Fibroblast of skin of right quadriceps (primary cell): ENCODE measurements at regions not wholly inside any gene's neighbourhood (a gene's known extent, or its start where the extent isn't known, plus 50 kb on each side); places are given as distances from the start of the nearest gene placed in this dataset.
"Not testable (repeated sequence)": the region's sequence is repeated elsewhere in the genome, so short reads cannot be mapped to it uniquely, and the experiment has no call there.

Experiments used
- DNase-seq: peaks from one replicate; pipeline ENCODE4 v3.0.0-alpha.2; 2013

DNA sequence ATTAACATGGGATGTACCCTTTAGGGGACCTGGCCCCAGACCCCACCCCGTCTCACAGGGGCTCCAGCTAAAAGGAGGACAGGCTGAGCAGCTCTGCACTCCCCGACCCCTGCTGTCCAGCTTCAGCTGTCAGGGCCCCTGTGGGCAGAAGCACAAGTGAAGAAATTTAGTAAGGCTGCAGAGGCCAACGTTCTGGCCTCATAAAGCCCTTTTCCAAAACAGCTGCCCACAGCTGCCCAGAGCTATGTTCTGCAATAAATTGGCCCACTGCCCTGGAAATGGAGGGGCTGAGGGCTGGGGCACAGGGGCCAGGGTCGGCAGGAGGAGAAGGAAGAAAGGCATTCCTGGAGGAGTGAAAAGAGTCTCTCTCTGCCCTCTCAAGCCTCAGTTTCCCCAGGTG is 357.1 kb downstream of the BCL11B start:
- no peak for DNase-seq

DNA sequence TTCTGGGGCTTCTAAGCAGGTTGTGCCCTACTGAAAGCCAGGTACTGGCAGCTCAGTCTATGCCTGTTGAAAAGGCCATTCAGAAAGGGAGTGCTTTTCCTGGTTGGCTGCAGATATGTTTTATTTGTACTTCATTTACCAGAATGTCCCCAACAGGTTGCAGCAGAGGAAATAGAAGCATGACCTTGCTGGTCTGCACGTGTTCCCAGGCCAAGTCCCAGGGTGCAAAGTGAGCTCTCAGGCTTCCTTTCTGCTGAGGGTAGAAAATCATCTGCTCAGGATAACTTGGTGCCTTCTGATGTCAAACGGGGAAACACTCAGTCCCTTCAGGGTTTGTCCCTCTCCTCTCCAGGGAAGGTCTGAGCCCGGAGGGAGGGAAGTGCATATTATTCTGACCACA is 356.4 kb downstream of the BCL11B start:
- DNase-seq: no peak

DNA sequence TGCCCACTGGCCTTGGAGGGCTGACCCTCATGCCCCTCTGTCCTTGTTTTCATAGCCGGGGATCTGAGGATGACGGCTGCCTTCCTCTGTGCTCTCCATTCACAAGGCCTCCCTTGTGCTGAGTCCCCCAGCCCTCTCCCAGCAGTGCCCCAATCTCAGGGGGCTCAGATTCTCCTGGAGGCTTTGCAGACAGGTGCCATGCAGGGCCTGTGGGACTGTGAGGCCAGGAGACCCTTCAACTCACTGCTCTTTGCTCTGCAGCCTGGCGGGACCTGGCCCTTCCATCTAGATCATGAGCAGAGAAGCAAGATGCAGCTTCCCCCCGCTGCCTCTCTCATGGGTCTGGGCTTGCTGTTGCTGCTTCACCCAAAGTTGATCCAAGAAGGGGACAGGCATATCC is 356.0 kb downstream of the BCL11B start:
- DNase-seq: no peak

DNA sequence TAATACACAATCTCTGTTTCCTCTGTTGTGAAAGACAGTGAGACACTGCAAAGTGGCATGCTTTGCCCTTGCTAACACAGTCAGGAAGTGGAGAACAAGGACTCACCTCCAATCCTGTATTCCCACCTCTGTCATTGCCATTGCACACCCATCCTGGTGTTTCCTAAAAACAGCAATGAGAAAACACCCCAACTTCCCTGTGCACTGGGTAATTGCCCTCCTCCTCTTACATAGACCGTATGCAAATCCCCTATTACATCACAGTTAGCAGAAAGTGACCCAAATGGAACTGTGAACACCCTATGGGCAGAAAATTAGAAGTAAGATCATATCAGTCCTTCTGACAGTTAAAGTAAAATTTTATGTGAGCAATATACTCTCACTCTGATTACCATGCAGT is 355.5 kb downstream of the BCL11B start:
- no peak for DNase-seq

DNA sequence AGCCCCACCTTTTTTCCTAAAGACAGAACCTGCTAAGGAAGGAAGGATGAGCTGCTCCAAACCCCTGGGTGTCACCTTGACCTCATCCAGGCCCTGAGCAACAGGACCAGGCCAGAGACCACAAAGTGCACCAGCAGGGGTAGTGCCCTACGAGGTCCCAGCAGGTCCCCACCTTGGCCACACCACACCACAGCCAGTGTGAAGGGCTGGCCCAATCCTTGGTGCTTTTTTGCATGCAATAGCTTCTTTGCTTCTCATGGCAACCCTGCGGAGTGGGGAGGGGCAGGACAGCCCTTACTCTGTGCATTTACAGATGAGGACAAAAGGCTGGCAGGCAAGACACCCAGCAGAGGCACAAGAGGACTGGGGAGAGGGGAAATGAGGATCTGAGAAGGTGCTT is 352.6 kb downstream of the BCL11B start:
- no peak for DNase-seq

DNA sequence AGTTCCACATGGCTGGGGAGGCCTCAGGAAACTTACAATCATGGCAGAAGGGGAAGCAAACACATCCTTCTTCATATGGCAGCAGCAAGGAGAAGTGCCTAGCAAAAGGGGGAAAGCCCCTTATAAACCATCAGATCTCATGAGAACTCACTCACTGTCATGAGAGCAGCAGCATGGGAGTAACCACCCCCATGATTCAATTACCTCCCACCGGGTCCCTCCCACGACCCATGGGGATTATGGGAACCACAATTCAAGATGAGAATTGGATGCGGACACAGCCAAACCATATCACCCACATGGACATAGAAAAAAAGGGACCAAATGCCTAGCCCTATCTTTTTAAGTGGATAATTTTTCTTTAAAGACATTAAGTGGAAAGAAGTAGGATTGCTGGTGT is 350.7 kb downstream of the BCL11B start:
- DNase-seq: not testable (repeated sequence)

DNA sequence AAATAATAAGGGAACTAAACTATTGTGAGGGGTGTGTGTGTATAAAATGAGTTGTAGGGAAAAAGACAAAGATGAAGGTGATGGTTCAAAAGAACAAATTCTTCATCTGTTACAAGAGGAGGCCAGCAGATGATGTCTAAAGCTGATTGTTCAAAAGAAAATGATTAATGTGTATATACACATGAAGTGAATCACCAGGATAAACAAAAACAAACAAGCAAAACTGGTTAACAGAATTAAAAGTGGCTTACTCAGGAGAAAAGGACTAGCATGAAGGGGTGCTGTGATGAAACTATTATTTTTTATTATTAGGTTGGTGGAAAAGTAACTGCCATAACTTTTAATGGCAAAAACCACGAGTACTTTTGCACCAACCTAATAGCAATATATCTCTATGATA is 348.4 kb downstream of the BCL11B start:
- DNase-seq: no peak

DNA sequence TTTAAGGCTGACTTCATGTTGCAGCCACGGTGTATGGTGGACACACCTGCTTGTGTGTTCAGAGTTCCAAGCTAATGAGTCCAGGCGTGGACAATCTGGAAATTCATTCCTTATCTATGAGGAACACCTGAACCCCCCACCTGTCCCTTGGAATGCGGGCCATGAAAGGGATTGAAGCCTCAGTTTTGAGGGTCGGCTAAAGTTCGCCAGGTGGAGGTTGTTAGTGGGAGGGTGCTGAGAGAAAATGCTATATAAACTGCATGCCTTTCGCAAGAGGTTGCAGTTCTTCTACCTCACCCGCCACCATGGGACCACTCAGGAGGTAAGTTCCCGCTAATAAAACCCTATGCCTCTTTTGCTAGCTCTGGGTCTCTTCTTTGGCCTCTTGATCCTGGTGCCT is 348.0 kb downstream of the BCL11B start:
- DNase-seq: no peak

DNA sequence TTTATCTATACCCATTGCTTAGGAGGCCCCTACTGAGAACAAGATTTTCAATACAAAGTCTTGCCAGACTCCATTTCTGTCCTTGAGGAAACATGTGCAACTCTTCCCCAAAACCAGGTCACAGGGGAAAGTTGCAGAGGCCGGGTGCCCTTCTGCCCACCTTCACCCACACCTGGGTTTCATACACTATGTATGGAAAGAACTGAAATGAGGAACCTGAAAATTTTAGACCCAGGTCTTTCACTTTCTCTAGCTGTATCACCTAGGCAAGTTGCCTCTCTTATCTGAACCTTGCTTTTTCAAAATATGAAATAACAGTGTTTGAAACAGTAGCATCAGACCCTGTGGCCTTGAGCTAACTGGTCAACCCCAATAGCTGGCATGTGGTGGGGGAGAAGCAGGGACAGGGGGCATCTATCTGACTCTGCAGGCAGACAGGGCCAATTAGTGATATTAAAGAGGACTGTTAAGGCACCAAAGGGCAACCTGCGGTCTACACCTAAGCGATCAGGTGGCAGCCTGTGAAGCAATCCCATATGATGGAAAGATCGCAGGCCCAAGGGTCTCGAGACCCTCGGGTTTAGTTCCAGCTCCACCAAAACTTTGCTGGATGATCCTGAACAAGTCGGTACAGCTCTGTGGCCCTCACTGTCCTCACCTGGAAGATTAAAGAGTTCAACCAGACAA is 346.5 kb downstream of the BCL11B start:
- no peak for DNase-seq

DNA sequence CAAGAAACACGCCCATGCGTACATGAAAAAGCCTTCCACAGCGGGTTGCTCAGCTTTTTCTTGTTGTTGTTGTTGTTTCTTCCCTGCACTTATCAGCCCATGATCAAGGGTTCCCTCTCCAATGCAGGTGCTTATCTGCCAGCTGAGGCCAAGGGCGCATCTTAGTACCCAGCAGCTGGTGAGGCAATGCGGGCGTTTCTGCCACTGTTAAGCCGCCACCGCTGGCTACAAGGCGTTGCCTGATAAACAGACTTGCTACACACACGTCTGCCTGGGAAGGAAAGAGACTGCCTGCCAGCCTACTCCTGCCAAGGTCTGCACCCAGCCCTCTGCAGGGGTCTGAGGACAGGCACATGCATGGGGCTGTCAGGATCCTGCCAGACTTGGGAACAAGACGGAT is 345.9 kb downstream of the BCL11B start:
- no peak for DNase-seq

DNA sequence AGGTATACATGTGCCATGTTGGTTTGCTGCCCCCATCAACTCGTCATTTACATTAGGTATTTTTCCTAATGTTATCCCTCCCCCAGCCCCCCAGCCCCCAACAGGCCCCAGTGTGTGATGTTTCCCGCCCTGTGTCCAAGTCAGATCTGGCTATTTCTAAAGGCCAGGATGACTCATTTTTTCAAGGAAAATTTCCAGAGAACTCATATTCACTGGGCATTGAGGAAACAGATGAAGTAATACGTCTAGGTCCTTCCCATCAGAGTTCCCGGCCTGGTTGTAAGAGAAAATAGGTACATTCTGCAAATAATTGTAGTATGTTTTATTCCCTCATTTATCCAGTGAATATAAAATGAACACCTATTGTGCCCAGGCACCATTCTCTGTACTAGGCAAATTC is 345.2 kb downstream of the BCL11B start:
- no peak for DNase-seq

DNA sequence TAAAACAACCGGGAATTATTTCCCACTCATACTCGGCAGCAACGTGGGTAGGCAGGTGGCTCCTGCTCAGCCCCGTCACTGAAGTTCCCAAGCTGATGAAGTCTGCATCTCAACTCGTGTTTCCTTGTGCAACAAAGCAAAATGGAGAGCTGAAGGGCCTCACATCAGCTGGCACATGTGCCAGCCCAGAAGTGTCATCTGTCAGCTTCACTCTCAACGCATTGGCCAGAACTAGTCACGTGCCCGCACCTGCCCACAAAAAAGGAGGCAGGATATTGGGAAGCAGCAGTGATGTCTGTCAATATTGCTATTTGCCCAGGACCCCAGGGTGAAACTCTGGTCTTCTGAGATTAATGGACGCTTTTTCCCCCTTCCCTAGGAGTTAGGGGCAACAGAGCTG is 344.0 kb downstream of the BCL11B start:
- DNase-seq: no peak

DNA sequence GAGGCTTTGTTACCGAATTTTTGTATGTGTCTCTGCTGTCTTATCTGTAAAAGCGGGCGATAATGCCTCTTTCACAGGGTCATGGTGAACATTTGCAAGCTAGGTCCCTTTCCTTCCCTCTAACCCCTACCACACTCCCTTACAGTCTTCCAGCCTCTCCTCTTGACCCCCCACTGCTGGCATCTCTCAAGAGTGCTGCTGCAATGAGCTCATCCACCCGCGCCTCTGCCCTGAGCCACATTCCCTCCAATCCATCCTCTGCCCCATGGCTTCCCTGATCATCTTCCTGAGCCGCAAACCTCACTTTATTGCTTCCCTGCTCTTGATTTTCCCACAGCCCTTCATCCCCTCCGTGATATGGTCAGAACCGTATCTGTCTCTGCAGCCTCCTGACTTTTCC is 343.6 kb downstream of the BCL11B start:
- no peak for DNase-seq

DNA sequence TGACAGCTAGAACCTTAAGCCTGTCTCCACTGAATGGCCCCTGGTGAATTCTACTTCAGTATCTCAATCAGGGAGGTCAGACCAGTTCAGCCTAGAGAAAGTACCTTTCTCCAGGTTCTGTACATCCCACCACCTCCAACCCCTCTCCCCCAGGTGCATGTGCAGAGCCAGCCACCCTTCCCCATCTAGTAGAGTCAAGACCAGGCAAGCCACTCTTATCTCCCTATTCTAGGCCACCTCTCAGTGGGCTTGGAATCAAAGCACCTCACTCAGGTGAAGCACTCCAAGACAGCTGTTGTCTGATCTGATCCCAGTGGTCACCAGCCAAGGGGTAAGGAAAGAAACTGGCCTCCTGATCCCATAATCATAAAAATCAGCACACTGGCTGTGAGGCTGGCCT is 340.9 kb downstream of the BCL11B start:
- no peak for DNase-seq

DNA sequence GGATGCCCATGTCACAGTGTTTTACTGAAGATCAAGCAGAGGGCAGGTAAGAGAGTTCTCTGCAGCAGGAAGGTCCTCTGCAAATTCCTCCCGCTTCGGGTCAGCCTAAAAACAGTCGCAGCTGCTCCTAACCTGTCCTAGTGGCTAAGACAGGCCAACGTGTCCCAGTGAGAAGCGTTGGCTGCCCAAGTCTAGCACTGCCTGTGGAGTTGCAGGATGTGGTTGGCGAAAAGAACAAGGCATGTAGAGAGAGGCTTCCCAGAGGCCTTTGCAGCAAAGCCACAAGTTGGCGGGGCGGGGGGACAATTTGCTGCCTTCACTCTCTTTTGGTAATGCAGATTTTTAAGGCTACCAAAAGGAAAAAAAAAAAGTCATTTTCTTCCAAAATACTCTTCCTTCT is 340.1 kb downstream of the BCL11B start:
- no peak for DNase-seq

DNA sequence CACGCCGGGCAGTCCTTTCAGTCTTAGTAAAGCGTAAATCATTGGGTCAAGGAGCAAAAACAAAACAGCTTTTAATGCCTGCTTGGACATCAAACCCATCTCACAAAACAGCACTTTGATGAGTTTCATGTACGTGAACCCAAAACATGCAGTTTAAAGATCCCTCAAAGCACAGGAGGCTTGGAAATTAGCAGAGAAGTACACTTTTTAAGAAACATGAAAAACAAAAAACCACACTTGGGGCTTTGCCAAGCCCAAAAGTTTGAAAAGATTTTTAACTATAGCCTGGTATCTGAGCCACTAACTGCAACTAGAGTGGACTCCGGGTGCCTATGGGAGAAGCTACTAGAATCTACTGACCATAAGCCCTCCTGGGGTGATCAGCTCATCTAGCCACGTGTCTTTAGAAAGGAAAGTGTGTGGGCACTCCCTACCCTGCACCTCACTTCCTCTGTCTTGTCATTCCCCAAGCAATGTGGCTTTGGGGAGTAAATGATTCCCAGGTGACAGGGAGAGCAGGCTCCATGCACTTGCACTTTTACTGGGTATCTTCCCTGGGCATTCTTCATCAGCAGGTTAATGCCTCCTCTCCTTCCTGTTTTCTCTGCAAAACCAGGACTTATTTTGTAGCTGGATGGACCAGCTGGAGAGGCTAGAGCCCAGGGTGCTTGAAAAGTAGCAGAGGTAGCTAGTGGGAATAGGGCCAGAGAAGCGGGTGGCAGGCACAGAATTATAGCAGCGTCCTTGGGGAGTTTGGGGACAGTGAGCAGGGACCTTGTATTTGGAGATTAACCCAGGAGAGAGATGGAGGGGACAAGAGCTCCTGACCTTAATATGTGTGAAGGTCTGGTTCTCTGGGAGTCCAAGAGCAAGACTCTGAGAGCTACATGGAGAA is 339.3 kb downstream of the BCL11B start:
- DNase-seq: no peak

DNA sequence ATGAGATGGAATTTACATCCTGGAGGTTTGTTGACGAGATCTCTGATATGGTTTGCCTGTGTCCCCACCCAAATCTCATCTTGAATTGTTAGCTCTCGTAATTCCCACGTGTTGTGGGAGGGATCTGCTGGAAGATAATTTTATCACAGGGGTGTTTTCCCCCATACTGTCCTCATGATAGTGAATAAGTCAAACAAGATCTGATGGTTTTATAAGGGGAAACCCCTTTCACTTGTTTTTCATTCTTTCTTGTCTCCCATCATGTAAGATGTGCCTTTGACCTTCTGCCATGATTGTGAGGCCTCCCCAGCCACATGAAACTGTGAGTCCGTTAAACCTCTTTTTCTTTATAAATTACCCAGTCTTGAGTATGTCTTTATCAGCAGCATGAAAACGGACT is 337.4 kb downstream of the BCL11B start:
- DNase-seq: not testable (repeated sequence)

DNA sequence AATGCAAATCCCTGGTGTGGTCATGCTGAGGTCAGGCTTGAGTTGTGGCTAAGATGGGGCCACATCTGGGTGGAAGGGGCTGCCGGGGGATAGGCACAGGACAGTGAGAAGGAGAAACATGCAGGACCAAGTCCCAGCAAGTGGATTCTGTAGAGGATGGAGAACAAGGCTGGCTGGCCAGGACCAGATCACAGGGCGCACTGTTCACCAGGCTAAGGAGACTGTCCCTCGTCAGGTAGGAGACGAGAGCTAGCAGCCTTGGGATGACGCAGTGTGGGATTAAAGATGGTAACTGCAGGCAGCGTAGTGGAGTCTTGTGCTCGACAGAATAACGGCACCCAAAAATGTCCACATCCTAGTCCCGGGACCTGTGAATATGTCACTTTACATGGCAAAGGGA is 336.1 kb downstream of the BCL11B start:
- no peak for DNase-seq

DNA sequence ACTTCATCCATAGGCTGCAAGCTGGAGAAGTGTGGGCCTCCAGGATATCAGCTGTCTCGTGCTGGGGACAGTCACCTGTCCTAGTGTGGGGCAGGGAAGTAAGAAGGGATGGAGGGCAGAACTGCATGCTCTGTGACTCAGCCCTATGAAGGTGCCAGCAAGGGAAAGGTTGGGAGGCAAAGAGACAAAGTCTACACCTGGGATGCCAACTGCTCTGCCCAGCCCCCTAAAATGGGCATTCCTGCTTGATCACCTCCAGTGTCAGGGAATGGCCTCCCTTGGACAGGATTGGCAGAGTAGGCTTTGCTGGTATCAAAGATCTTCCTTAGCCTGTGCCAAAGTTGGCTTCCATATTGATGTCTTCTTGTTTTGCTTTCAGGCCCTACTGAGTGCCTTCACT is 335.0 kb downstream of the BCL11B start:
- DNase-seq: no peak

DNA sequence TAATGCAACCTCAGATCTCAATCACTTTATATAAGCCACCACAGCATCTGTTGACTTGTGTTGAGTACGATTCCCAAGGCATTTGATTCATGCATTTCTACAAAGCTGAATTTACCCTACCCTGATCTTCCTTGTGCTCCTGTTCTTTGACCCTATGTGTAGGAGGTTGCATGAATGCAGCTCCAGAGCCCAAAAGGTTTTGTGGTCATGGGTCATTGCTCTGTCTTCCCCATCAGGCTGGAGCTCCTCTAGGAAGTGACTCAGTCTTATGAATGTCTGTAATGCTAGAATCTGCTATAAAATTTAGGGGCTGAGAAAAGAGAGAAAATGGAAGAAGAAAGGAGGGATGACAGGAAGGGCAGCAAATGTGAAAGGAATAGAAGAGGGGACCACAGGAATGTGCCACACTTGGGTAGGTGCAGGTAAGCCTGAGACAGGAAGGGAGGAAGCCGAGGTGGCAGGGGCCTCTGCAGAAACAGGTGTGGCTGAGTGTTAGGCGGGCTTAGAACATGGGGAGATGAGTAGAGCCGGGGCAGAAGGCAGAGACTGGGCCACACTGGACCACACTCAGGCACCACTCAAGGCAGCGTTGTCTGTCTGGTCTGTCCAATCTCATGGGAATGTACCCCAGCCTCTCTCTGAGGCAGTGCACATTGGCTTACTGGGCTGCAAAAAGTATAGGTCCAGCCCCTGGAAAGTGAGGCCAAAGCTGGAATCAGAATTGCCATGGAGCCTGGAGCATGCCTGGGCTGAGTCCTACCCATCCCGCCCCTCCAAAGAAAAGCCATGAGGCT is 334.1 kb downstream of the BCL11B start:
- peak; percentile 42 for DNase-seq

DNA sequence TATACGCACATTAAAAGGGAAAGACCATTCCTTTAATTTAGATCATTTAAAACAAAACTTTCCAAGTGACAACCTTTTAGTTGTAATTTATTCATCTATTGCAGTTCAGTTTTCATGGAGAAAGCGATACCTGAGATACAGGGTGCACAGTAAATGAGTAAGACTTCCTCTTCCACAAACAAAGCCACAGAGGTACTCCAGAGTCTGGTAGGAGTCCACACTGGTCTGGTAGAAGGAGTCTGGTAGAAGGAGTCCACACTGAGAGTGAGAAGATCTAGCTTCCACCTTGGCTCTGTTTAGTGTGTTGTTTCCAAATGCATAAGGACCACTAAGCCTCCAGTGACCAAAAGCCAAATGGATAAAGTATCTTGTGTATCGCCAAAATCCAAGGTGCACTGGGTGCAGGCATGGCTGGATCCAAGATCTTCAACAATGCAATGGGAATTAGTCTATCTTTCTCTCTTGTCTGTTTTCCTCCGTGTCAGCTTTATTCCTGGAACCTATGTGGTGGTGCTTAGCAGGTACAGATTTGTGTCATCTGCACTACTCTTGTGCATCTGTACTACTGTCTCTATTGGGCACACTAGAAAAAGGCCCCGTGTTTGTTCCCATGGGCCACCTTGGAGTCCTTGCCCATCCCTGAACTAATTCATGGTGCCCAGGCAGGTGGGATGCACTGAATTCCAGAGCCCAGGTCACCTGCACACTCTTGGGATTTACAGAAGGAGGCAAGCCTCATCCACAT is 331.1 kb downstream of the BCL11B start:
- no peak for DNase-seq

DNA sequence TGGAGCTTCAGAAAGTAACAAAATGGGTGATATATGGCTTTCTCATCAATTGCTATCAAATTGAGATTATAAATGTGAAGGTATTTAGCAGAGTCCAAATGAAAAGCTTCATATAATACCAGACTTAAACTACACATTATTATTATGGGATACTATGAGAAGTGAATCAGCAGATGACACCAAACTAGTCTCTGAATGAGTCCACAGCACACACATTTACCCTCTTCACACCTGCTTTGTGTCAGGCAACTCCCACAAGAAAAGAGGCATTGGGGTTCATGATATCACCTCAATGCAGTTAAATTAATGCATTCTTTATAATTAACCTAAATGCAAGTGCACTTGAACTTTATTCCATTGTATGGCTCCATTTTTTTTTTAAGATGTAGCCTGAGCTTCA is 330.5 kb downstream of the BCL11B start:
- DNase-seq: no peak

DNA sequence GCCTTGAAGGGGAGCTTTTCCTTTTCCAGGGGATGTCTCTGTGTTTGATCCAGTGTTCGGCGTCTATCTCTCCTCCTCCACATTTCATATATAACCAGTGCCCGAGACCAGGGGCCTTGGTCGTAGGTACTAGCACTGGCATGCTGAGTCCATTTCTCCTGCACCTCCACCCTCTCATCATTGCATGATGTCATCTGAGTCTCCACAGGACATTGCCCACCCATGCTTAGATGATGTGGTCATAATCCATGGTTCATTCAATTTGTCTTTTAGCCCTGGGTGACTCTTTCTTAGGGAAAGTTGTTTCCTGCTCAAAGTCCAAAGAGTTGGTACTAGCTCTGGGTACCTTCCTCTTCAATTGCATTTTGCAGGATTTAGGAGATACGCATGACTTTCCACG is 328.1 kb downstream of the BCL11B start:
- no peak for DNase-seq
